ENCODE measurements at regions not wholly inside any gene's neighbourhood (a gene's known extent, or its start where the extent isn't known, plus 50 kb on each side); places are given as distances from the start of the nearest gene placed in this dataset.

GRCh38 chr3:176765382-176765900, 431.8 kb downstream of the TBL1XR1 start:
- Histone ChIP-seq H3K27me3 (ENCODE audit: insufficient read depth, poor library complexity, severe bottlenecking) (no peaks in the 10 kb centered on the region), H3K4me3 (replicated peaks; ENCODE audit: insufficient read depth, low read length) (no peak overlapping the region), H3K27ac (replicated peaks) (no peak overlapping the region)
- no peak for TF ChIP-seq CTCF (IDR thresholded peaks at IDR 0.05; ENCODE audit: insufficient read depth, low read length)
- TF ChIP-seq SPI1 (IDR thresholded peaks at IDR 0.05; ENCODE audit: borderline replicate concordance, low read depth), result no peak
- no peak for TF ChIP-seq POLR2AphosphoS5 (IDR thresholded peaks at IDR 0.05; ENCODE audit: low read depth)
- TF ChIP-seq GABPA (IDR thresholded peaks at IDR 0.05; ENCODE audit: low read depth), result no peak
- no peak for TF ChIP-seq REST (IDR thresholded peaks at IDR 0.05; ENCODE audit: insufficient replicate concordance, low read depth)
- no peak for DNase-seq (ENCODE audit: low read depth in 1 of 2, low spot score in 1 of 2)

GRCh38 chr3:176759815-176760506, 437.3 kb downstream of the TBL1XR1 start:
- Histone ChIP-seq H3K27ac (replicated peaks) (no peak overlapping the region), H3K4me3 (replicated peaks; ENCODE audit: insufficient read depth, low read length) (no peak overlapping the region), H3K27me3 (ENCODE audit: insufficient read depth, poor library complexity, severe bottlenecking) (no peaks in the 10 kb centered on the region)
- TF ChIP-seq GABPA (IDR thresholded peaks at IDR 0.05; ENCODE audit: low read depth) (no peak), CTCF (IDR thresholded peaks at IDR 0.05; ENCODE audit: insufficient read depth, low read length) (no peak), POLR2AphosphoS5 (IDR thresholded peaks at IDR 0.05; ENCODE audit: low read depth) (no peak), SPI1 (IDR thresholded peaks at IDR 0.05; ENCODE audit: borderline replicate concordance, low read depth) (no peak), REST (IDR thresholded peaks at IDR 0.05; ENCODE audit: insufficient replicate concordance, low read depth) (no peak)
- DNase-seq (ENCODE audit: low read depth in 1 of 2, low spot score in 1 of 2), result no peak

GRCh38 chr3:176757429-176757828, 439.9 kb downstream of the TBL1XR1 start:
- no peak for DNase-seq (ENCODE audit: low read depth in 1 of 2, low spot score in 1 of 2)
- TF ChIP-seq CTCF (IDR thresholded peaks at IDR 0.05; ENCODE audit: insufficient read depth, low read length) (no peak), SPI1 (IDR thresholded peaks at IDR 0.05; ENCODE audit: borderline replicate concordance, low read depth) (no peak), GABPA (IDR thresholded peaks at IDR 0.05; ENCODE audit: low read depth) (no peak), REST (IDR thresholded peaks at IDR 0.05; ENCODE audit: insufficient replicate concordance, low read depth) (no peak), POLR2AphosphoS5 (IDR thresholded peaks at IDR 0.05; ENCODE audit: low read depth) (no peak)
- Histone ChIP-seq H3K27me3 (ENCODE audit: insufficient read depth, poor library complexity, severe bottlenecking) (no peaks in the 10 kb centered on the region), H3K4me3 (replicated peaks; ENCODE audit: insufficient read depth, low read length) (no peak overlapping the region), H3K27ac (replicated peaks) (no peak overlapping the region)
